GM12878 (cell line): ENCODE measurements at regions not wholly inside any gene's neighbourhood (a gene's known extent, or its start where the extent isn't known, plus 50 kb on each side); places are given as distances from the start of the nearest gene placed in this dataset.

Experiments
- ATAC-seq: fragments of 200-7000 bp; cut with Tn5 transposase; 3 replicates; pipeline ENCODE4 v1.9.1; 2020; ENCODE audit warnings: mild to moderate bottlenecking, moderate library complexity
- BruUV-seq: library from RNA; stranded (reverse); fragments of 400-500 nt; replicated peaks from 2 replicates; lab custom pipeline; 2021; lab: Mats Ljungman, UMichigan
- CTCF ChIA-PET: fragments of 300-600 bp; sonication (Branson Sonifier 250); formaldehyde crosslinking; extraction: SDS; loops from one replicate; lab custom pipeline; 2021; ENCODE audit warnings: inconsistent platforms; lab: Yijun Ruan, JAX
- POLR2A ChIA-PET: fragments of 350-600 bp; formaldehyde crosslinking; extraction: SDS; loops from one replicate; lab custom pipeline; 2021; ENCODE audit warnings: inconsistent platforms; lab: Charles Lee
- RAD21 ChIA-PET: fragments of 300-600 bp; sonication (Branson Sonifier 250); formaldehyde crosslinking; loops from one replicate; lab custom pipeline; 2023; ENCODE audit warnings: antibody characterized with exemption; ENCODE audit not compliant: unreplicated experiment; lab: Charles Lee
- SMC1A ChIA-PET: fragments of 300-600 bp; sonication (Branson Sonifier 250); formaldehyde crosslinking; loops from one replicate; lab custom pipeline; 2023; ENCODE audit not compliant: unreplicated experiment, uncharacterized antibody; lab: Charles Lee
- DNase-seq: peaks from one replicate; pipeline ENCODE4 v3.0.0-alpha.2; 2011; ENCODE audit warnings: low read depth, low spot score
- FAIRE-seq: peaks from 3 replicates; lab custom pipeline; 2011; peaks lifted over from hg19 to GRCh38; lab: Jason Lieb, UNC
- H2AFZ ChIP-seq: 2 replicates; pipeline ENCODE4 v1.6.0; 2011; ENCODE audit warnings: low read depth, low read length, control low read depth; ENCODE audit not compliant: control insufficient read depth
- H3K27ac ChIP-seq: 2 replicates; pipeline ENCODE4 v1.5.1; 2011; ENCODE audit warnings: control low read depth; ENCODE audit not compliant: control insufficient read depth, insufficient read depth
- H3K27me3 ChIP-seq, 2 experiments: replicated peaks in 1 of 2; 2 replicates each; pipeline versions ENCODE4 v1.6.0 to v1.6.1; 2011; ENCODE audit warnings: low read length in 1 of 2; ENCODE audit not compliant: control insufficient read depth in 2 of 2, insufficient read depth in 2 of 2
- H3K36me3 ChIP-seq, 2 experiments: 2 replicates each; pipeline ENCODE4 v1.5.1; 2011; ENCODE audit warnings: low read length in 1 of 2; ENCODE audit not compliant: control insufficient read depth in 2 of 2, insufficient read depth in 2 of 2
- H3K4me1 ChIP-seq: 2 replicates; pipeline ENCODE4 v1.6.1; 2011; ENCODE audit warnings: mild to moderate bottlenecking, low read length, moderate library complexity, mixed read lengths; ENCODE audit not compliant: control insufficient read depth, insufficient read depth
- H3K4me2 ChIP-seq: 2 replicates; pipeline ENCODE4 v1.6.0; 2011; ENCODE audit warnings: control low read depth; ENCODE audit not compliant: control insufficient read depth, insufficient read depth
- H3K4me3 ChIP-seq: fragments of 200-600 bp; sonication (generic); 2 replicates; pipeline ENCODE4 v1.5.1; 2016
- H3K79me2 ChIP-seq: 2 replicates; pipeline ENCODE4 v1.6.0; 2011; ENCODE audit warnings: low read length; ENCODE audit not compliant: control insufficient read depth, insufficient read depth
- H3K9ac ChIP-seq: 2 replicates; pipeline ENCODE4 v1.8.0; 2011; ENCODE audit warnings: low read length, control low read depth, mixed read lengths; ENCODE audit not compliant: control insufficient read depth, insufficient read depth
- H3K9me3 ChIP-seq: replicated peaks from 3 replicates; pipeline ENCODE4 v1.5.1; 2011; ENCODE audit warnings: mild to moderate bottlenecking, low read length; ENCODE audit not compliant: control insufficient read depth, insufficient read depth
- H4K20me1 ChIP-seq: 2 replicates; pipeline ENCODE4 v1.6.0; 2011; ENCODE audit not compliant: control insufficient read depth, insufficient read depth
- ASH2L ChIP-seq: fragments of 300-600, 200-600 bp; sonication (generic); IDR thresholded peaks from 2 replicates; pipeline ENCODE4 v1.6.1; 2017; ENCODE audit warnings: low read depth, mild to moderate bottlenecking, borderline replicate concordance
- BMI1 ChIP-seq: fragments of 450-650 bp; IDR thresholded peaks from 2 replicates; pipeline ENCODE4 v1.6.1; 2016; ENCODE audit warnings: mild to moderate bottlenecking, moderate library complexity, borderline replicate concordance
- FOS ChIP-seq: IDR thresholded peaks from 3 replicates; pipeline ENCODE4 v1.6.1; 2011; ENCODE audit warnings: borderline replicate concordance; ENCODE audit not compliant: insufficient read length; ENCODE audit errors: extremely low read depth
- JUND ChIP-seq: IDR thresholded peaks from 2 replicates; pipeline ENCODE4 v1.6.1; 2012; ENCODE audit warnings: low read depth, mild to moderate bottlenecking, low read length, improper control_type of control experiment, moderate library complexity
- MAX ChIP-seq: IDR thresholded peaks from 2 replicates; pipeline ENCODE4 v1.6.1; 2012; ENCODE audit warnings: low read depth, low read length, improper control_type of control experiment
- MTA2 ChIP-seq: fragments of 450-650 bp; IDR thresholded peaks from 2 replicates; pipeline ENCODE4 v1.6.1; 2016; ENCODE audit warnings: low read depth, mild to moderate bottlenecking, moderate library complexity
- MXI1 ChIP-seq: fragments of 150-350 bp; IDR thresholded peaks from 2 replicates; pipeline ENCODE4 v1.6.1; 2011; ENCODE audit warnings: low read depth, mild to moderate bottlenecking, inconsistent platforms, low read length, improper control_type of control experiment
- NFYA ChIP-seq: IDR thresholded peaks from 2 replicates; pipeline ENCODE4 v1.6.1; 2011; ENCODE audit warnings: low read depth, mild to moderate bottlenecking, low read length, improper control_type of control experiment, borderline replicate concordance
- NFYB ChIP-seq: IDR thresholded peaks from 2 replicates; pipeline ENCODE4 v1.6.1; 2011; ENCODE audit warnings: low read depth, mild to moderate bottlenecking, low read length, improper control_type of control experiment, moderate library complexity; ENCODE audit not compliant: insufficient read depth
- RAD21 ChIP-seq: IDR thresholded peaks from 2 replicates; pipeline ENCODE4 v1.6.1; 2011; ENCODE audit warnings: mild to moderate bottlenecking, low read depth, low read length, moderate library complexity; ENCODE audit not compliant: insufficient read depth
- ZNF622 ChIP-seq: fragments of 450-650 bp; IDR thresholded peaks from 2 replicates; pipeline ENCODE4 v1.6.1; 2017; ENCODE audit warnings: mild to moderate bottlenecking, inconsistent platforms
- WGBS: methylation state at CpG from one replicate; pipeline ENCODE4 v1.1.6; 2016; ENCODE audit warnings: low lambda C conversion rate; ENCODE audit not compliant: insufficient replicate concordance, insufficient coverage; ENCODE audit errors: missing lambda C conversion rate; 5-methylcytosine and 5-hydroxymethylcytosine counted together
- in situ Hi-C: fragments of 300-500 bp; cut with MboI; formaldehyde crosslinking; loops from 9 replicates; pipeline ENCODE4 v1.14.3; 2018; ENCODE audit warnings: mixed read lengths
- intact Hi-C: fragments of 100-400 bp; cut with micrococcal nuclease; formaldehyde crosslinking; loops from one replicate; pipeline ENCODE4 v1.14.2; 2022; ENCODE audit not compliant: unreplicated experiment
- TF ChIP-seq, protein P1 (sequence below): fragments of 450-650 bp; IDR thresholded peaks from 2 replicates; pipeline ENCODE4 v1.6.1; 2017; ENCODE audit warnings: antibody characterized with exemption, mild to moderate bottlenecking, moderate library complexity

DNA sequence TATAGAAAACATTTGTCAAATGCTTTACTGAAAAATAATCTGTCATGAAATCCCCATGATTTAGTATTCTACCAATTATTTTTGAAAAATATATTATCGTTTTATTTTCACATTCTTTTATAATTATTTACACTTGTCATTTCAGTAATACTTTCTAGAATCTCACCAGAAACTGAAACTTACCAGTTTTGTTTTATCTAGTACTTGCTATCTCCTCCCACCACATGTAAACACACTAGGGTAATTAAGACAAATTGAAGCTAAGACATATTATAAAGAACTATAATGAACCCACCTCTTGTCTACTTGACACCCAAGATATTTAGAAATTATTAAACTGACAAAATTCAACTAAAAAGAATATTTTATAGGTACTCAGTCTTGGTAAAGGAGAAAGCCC lies 51.5 kb upstream of the GRM3 start:
- Histone ChIP-seq H3K9me3 (no peaks in the 10 kb centered on the region), H4K20me1 (no peaks in the 10 kb centered on the region), H3K36me3 (no peaks in the 10 kb centered on the region), H3K79me2 (no peaks in the 10 kb centered on the region), H2AFZ (no peak overlapping the region), H3K4me1 (no peaks in the 10 kb centered on the region), H3K4me3 (no peak overlapping the region), H3K4me2 (no peak overlapping the region), H3K27ac (no peak overlapping the region), H3K9ac (no peak overlapping the region), H3K27me3 (no peaks in the 10 kb centered on the region)
- intact Hi-C loops (no loop called here), in situ Hi-C loops (no loop called here)
- TF ChIP-seq MTA2 (0 out of 2 replicates have a peak, but pooled peaks have one; percentile 36), BMI1 (no peak)
- no TSS peak for BruUV-seq
- ChIA-PET SMC1A (interaction anchor here (0.8 kb wide), 1 partner anchor 16 kb away, joined by 3 read pairs; no protein-coding TSS in a partner anchor), POLR2A (no interaction called here), CTCF (no interaction called here), RAD21 (no interaction called here)
- 0% methylated on average over 1 of the region's 1 CpG for WGBS
- ATAC-seq (peak; percentile 50; the same call in 2 of the 3 replicates), FAIRE-seq (no peak), DNase-seq (no peak)

DNA sequence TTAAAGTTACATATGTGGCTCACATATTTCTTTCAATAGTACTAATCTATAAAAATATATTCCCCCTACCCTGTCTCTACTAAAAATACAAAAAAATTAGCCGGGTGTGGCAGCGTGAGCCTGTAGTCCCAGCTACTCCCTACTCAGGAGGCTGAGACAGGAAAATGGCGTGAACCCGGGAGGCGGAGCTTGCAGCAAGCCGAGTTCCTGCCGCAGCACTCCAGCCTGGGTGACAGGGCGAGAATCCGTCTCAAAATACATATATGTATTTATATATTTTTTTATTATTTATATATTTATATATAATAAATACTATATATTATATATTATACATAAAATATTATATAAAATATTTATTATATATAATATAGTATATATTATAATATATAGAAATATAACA lies 69.7 kb upstream of the GRM3 start:
- in situ Hi-C loops (no loop called here), intact Hi-C loops (no loop called here)
- Histone ChIP-seq H3K9me3 (no peaks in the 10 kb centered on the region), H3K4me3 (no peak overlapping the region), H3K27ac (no peak overlapping the region), H3K4me2 (no peak overlapping the region), H2AFZ (no peak overlapping the region), H3K36me3 (no peaks in the 10 kb centered on the region), H4K20me1 (no peaks in the 10 kb centered on the region), H3K9ac (no peak overlapping the region), H3K79me2 (no peaks in the 10 kb centered on the region), H3K4me1 (no peaks in the 10 kb centered on the region), H3K27me3 (no peaks in the 10 kb centered on the region)
- ATAC-seq (no peak), DNase-seq (no peak), FAIRE-seq (no peak)
- POLR2A ChIA-PET = no interaction called here
- no TSS peak for BruUV-seq
- RAD21 ChIA-PET = no interaction called here
- 61% methylated on average over 9 of the region's 9 CpGs for WGBS
- CTCF ChIA-PET = no interaction called here
- SMC1A ChIA-PET = no interaction called here
- TF ChIP-seq FOS = no peak
- TF ChIP-seq, protein P1, sequence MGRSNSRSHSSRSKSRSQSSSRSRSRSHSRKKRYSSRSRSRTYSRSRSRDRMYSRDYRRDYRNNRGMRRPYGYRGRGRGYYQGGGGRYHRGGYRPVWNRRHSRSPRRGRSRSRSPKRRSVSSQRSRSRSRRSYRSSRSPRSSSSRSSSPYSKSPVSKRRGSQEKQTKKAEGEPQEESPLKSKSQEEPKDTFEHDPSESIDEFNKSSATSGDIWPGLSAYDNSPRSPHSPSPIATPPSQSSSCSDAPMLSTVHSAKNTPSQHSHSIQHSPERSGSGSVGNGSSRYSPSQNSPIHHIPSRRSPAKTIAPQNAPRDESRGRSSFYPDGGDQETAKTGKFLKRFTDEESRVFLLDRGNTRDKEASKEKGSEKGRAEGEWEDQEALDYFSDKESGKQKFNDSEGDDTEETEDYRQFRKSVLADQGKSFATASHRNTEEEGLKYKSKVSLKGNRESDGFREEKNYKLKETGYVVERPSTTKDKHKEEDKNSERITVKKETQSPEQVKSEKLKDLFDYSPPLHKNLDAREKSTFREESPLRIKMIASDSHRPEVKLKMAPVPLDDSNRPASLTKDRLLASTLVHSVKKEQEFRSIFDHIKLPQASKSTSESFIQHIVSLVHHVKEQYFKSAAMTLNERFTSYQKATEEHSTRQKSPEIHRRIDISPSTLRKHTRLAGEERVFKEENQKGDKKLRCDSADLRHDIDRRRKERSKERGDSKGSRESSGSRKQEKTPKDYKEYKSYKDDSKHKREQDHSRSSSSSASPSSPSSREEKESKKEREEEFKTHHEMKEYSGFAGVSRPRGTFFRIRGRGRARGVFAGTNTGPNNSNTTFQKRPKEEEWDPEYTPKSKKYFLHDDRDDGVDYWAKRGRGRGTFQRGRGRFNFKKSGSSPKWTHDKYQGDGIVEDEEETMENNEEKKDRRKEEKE = no peak
- TF ChIP-seq JUND = no peak
- no peak for TF ChIP-seq RAD21
- TF ChIP-seq MAX = no peak
- TF ChIP-seq NFYB = no peak
- no peak for TF ChIP-seq NFYA
- no peak for TF ChIP-seq ZNF622
- TF ChIP-seq ASH2L = no peak
- TF ChIP-seq MXI1 = no peak
